Activated T-helper 1 cell treated with anti-CD3 and anti-CD28 coated beads, Interleukin-2, amount 50 U/mL, for 16 hours (primary cell): ENCODE measurements at regions not wholly inside any gene's neighbourhood (a gene's known extent, or its start where the extent isn't known, plus 50 kb on each side); places are given as distances from the start of the nearest gene placed in this dataset.
"Not testable (repeated sequence)": the region's sequence is repeated elsewhere in the genome, so short reads cannot be mapped to it uniquely, and the experiment has no call there.

Experiments used
- DNase-seq, 2 donors: peaks; one replicate each; pipeline ENCODE4 v3.0.0-alpha.2; 2020; ENCODE audit warnings: low read depth in 1 of 2, low spot score in 1 of 2

DNA sequence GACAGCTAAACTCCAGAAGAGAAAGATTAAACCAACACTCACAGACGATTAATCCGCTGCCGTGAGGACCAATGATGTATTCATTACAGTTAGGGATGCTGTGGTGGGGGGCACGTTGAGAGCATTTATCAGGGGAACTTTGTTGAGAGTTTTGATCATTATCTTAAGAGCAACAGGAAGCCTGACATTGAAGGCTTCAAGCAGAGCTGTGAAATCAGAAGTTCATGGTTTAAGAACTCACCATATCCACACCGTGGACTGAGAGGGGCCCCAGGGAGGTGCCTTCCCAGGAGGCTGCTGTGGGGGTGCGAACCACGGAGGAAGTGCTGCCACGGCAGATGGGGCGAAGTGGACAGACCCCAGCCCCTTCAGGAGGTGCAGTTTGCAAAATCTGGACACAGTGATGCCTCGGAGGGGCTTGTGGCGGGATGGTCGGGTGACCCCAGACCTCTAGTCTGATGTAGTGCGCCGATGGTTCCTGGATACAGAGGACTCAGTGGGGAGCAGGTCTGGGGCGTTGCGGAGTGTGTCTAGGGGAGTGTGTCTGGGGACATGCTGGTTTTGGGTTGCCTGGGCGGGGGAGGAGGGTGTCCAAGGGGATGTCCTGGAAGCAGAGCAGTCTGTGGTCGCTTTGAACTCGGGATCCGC is 73.0 kb downstream of the DIO3 start:
- no peak for DNase-seq

DNA sequence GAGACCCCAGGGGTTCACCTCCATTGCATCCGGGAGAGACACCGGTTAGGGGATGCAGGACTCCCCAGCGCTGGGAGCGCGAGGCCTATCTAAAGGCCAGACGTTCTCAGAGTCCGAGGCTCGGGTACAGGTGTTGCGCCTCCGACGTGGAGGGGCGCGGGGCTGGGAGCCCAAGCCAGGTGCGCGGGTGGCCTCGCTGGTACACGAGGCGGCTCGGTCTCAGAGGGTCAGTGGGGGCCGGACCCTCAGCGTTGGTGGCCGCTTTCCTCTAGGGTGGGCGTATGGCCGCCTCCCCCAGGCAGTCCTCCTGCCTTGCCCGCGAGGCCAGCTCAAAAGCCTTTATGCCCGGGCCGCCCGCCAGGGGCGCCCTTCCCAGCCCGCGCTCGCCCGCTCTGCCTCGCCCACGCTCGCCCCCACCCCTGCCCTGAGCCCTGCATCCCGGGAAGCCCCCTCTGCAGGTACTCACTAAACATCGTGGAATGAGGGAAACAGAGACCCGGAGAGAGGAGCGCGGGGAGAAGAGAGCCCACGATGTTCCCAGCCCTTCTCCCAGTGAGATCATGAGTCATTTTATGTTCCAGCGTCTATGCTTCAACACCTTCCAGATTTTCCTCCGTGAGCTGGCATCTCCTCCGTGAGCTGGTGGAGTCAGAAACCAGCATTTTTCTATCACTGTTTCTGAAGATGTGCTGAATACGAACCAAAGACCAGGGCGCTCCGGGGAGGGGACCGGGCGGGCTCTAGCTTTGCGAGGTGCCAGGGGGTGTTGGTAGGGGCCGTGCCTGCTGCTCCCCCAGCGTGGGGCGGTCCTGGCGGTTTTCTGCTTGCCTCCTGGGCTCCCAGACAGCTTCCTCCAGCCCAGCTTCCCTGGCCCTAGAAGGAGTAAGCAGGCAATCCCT is 73.8 kb downstream of the DIO3 start:
- no peak for DNase-seq

DNA sequence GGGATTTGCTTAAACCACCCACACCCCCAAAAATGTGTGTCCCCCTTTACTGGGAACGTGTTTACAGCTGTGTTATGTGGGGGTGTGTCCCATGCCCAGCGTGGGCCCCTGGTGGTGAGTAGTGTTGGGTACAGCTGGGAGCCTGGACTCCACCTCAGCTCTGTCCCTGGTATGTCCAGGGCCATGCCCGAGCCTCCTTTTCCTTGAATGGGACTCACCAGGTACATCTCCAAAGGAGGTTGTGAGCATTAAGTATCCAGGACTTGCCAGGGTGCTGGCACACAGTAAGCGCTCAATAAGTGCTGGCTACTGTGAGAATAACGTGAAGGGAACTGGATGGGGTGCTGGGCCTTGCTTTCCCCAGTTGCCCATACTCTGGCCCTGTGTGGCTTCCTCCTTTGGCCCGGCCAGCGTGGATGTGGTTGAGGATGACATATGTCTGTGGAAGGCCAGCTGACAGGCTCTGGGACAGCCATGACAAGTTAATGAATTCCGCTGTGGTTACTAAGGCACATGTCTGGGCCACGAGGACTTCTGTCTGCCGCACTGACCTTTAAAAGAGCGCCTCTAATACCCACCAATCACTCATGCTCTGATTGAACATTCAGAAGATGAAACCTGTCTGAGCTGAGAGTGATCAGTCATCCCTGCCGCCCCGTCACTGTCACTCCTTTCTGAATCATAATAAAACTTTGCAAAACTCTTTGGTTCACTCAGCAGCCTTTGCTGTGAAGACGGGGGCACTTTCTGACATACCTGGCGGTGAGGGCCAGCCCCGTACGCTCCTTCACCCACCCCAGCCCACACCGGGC is 74.7 kb downstream of the DIO3 start:
- no peak for DNase-seq

DNA sequence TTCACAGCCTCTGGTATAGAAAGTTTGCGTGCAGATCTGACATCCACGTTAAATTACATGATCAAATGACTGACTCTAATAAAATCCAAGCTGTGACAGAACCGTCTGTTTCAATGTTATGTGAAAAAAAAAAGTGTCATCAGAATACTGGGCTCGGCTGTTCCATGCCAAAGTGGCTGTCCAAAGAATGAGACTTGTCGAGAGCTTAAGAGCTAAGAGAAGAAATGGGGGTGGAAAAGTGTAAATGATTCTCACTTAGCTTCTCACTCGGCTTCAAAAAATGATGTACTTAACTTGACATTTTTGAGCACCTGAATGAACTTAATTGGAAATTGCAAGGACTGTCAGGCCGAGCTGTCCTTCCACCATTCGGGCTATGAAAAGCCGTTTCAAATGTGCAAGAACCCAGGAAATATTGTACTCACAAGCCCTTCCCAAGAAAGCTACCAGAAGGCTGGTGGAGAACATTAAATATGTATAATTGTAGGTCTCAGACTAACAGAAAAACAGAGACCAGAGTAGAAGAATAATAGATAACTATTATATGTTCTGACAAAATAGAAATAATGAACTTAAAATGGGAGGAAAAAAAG is 78.0 kb downstream of the DIO3 start:
- DNase-seq, result no peak

DNA sequence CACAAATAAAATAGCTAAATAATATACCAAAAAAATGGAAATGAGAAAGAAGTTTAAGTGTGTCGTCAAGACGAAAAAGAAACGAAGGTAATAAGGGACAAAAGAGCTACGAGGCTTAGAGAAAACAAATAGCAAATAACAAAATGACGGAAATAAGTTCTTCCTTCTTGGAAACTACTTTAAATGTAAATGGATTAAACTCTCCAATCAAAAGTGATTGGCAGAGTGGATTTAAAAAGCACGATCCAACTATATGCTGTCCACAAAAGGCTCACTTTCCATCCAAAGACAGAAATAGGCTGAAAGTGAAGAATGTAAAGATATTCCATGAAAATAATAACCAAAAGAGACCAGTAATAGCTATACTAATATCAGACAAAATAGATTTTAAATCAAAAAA is 82.4 kb downstream of the DIO3 start:
- DNase-seq, result no peak

DNA sequence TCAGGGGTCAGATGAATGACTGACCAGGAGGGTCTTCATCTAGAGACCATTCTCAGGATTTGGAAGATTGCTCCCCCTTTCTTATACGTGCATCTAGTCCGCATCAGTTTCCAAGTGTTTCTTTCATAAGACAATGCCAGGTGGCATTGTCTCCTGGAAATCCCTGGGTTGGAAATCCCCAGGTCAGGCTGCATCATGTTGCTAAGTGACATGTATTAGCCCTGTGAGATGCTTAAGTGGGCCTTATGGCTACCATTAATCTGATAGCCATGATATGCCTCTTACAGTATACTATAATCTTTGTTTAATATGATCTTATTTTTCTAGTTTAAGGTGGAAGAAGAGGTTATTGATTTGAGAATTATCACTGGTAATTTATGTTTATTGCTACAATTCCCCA is 92.8 kb downstream of the DIO3 start:
- no peak for DNase-seq

DNA sequence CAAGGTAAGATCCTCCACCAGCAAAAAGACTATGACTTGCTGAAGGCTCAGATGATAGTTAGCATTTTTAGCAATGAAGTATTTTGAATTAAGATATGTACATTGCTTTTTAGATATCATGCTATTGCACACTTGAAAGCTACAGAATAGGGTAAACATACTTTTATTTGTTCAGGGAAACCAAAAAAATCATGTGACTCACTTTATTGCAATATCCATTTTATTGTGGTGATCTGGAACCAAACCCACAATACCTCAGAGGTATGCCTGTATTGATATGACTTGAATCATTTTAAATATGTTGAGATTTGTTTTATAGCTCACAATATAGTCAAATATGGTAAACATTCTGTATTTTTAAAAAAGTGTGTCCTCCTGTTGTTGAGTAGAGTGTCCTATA is 96.1 kb downstream of the DIO3 start:
- DNase-seq, result no peak

DNA sequence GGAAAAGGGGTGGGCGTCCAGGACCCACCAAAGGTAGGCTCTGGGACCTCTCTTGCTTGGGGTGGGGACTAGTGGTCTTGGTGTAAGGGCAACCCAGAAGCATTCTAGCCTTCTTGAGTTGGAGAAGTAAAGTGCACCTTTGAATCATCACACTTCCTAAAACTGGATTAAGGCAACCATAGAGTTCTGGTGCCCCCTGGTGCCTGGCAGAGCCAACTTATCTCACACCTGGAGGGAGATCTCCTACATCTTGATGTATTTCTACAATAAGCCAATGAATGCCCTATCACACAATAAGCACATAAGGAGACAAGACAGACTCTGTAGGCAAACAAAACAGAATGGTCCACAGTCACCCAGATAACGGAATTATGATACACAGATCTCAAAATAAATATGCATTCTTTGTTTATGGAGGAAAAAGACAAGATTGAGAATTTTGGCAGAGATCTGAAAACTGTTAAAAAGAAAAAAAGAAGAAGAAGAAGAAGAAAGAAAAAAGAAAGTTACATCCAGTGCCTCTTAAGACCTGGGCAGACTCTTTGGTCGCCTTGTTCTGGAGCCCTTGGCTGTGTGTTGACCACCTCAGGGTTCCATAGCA is 95.9 kb upstream of the PPP2R5C start:
- DNase-seq, result no peak

DNA sequence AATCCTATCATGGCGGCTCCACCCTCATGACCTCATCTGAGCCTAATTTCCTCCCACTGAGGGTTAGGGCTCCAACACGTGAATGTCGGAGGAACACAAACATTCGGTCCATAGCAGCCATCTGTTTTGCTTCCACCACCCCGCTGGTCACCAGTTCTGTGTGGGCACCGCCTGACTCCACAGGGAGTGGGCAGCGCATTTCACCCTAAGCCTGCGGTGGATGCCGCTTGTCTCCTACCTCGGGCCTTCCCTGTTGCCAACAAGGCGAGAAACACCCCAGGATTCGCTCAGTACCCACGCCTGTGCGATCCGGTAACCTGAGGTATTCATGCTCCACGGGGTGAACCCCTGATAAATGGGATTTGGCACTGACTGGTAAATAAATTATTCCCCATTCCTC is 95.2 kb upstream of the PPP2R5C start:
- no peak for DNase-seq

DNA sequence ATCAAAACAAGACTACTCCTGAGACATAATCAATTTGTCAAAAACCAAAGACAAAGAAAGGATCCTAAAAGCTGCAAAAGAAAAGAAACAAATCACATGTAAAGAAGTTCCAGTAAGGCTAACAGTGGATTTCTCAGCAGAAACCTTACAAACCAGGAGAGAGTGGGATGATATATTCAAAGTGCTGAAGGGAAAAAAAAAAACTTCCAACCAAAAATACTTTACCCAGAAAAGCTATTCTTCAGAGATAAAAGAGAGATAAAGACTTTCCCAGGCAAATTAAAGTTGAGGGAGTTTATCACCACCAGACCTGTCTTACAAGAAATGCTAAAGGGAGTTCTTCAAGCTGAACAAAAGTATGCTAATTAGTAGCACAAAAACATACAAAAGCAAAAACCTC is 91.9 kb upstream of the PPP2R5C start:
- DNase-seq, result no peak

DNA sequence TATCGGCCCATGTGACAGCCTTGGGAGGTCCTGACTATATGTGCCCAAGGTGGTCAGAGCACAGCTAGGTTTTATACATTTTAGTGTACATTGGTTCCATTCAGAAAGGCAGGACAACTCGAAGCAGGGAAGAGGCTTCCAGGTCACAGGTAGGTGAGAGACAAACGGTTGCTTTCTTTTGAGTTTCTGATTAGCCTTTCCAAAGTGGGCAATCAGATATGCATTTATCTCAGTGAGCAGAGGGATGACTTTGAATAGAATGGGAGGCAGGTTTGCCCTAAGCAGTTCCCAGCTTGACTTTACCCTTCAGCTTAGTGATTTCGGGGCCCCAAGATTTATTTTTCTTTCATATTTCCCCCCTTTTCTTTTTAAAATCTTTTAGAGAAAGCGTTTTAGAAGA is 87.6 kb upstream of the PPP2R5C start:
- DNase-seq, result no peak

DNA sequence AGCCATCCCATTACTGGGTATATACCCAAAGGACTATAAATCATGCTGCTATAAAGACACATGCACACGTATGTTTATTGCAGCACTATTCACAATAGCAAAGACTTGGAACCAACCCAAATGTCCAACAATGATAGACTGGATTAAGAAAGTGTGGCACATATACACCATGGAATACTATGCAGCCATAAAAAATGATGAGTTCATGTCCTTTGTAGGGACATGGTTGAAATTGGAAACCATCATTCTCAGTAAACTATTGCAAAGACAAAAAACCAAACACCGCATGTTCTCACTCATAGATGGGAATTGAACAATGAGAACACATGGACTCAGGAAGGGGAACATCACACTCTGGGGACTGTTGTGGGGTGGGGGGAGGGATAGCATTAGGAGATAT is 85.7 kb upstream of the PPP2R5C start:
- not testable (repeated sequence) for DNase-seq

DNA sequence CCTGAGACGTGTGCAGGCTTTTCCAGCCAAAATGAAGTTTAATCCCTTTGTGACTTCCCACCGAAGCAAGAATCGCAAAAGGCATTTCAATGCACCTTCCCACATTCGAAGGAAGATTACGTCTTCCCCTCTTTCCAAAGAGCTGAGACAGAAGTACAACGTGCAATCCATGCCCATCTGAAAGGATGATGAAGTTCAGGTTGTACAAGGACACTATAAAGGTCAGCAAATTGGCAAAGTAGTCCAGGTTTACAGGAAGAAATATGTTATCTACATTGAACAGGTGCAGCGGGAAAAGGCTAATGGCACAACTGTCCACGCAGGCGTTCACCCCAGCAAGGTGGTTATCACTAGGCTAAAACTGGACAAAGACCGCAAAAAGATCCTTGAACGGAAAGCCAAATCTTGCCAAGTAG is 83.6 kb upstream of the PPP2R5C start:
- not testable (repeated sequence) for DNase-seq

DNA sequence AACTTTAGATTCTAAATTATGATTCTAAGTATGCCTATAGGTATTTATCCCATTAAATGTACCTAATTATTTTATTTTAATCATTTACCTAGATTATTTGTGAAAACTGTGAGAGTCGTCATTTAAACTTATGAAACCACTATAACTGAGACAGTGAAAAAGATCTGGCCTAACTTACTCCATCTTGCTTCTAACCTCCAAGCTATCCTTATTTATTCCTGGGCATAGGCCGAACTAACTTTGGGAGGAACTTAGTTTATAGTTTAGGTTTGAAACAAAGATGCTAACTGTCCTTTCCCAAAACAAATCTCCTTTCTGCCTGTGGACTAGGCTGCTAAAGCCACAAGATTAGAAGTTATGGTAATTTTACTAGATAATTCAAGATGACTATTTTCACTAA is 79.7 kb upstream of the PPP2R5C start:
- DNase-seq, result no peak

DNA sequence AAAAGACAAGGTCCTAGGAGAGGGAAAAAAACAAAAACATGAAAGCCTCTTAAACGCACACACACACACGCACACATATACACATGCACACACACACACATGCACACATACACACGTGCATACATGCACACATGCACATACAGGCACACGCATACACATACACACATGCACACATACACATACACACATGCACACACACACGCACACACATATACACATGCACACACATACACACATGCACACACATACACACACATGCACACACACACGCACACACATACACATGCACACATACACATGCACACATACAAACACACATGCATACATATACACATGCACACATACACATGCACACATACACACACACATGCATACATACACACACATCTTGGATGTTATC is 78.1 kb upstream of the PPP2R5C start:
- no peak for DNase-seq

DNA sequence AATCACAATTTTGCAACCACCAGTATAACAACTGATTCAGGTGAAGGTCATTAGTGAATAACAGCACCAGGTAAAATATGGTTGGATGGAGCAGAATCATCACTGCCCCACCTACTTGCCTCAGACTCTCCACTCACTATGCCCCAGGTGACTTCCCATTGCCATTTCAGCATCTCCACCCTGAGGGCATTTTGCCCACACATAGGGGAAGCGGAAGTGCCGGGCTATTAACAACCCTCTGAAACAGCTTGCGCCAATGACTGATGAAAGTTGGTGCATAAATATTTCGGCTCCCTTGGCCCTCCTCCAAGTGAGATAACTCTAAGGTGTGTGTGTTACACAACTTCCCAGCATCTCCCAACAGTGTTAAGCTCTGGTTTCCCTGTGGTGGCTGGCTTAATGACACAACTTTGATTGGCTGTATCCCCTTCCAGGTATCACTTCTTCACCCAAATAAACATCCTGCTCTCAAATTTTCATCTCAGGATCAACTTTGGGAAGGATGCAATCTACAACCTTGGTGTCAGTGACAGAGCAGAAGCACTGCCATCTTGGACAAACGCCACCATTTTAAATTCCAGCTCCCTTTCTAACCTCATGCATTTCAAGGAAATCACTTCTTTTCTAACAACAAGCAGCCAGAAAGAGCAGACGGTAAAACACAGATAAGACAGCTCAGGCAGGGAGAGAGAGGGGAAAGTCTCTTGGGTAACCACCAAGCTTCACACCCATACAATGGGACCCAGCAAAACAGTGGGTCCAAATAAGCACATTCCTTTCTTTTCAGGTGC is 73.6 kb upstream of the PPP2R5C start:
- DNase-seq, result no peak

DNA sequence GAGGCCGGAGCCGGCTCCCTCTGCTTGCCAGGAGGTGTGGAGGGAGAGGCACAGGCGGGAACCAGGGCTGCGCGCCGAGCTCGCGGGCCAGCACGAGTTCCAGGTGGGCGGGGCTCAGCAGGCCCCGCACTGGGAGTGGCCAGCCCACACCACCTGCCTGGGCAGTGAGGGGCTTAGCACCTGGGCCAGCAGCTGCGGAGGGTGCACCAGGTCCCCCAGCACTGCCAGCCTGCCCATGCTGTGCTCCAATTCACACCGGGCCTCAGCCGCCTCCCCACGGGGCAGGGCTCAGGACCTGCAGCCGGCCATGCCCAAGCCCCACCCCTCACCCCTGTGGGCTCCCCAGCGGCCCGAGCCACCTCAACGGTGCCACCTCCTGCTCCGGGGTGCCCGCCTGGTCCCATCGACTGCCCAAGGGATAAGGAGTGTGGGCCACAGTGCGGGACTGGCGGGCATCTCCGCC is 72.4 kb upstream of the PPP2R5C start:
- no peak for DNase-seq

DNA sequence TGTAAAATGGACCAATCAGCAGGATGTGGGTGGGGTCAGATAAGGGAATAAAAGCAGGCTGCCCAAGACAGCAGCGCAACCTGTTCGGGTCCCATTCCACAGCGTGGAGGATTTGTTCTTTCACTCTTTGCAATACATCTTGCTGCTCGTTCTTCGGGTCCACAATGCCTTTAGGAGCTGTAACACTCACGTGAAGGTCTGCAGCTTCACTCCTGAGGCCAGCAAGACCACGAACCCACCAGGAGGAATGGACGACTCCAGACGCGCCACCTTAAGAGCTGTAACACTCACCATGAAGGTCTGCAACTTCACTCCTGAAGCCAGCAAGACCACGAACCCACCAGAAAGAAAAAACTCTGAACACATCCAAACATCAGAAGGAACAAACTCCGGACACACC is 71.5 kb upstream of the PPP2R5C start:
- DNase-seq, result not testable (repeated sequence)

DNA sequence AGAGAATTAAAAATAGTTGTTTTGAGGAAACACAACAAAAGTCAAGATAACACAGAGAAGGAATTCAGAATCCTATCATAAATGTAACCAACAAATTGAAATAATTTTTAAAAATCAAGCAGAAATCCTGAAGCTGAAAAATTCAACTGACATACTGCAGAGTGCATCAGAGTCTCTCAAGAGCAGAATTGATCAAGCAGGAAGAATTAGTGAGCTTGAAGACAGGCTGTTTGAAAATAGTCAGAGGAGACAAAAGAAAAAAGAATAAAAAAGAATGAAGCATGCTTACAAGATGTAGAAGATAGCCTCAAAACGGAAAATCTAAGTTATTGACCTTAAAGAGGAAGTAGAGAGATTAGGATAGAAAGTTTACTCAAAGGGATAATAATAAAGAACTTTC is 65.8 kb upstream of the PPP2R5C start:
- no peak for DNase-seq

DNA sequence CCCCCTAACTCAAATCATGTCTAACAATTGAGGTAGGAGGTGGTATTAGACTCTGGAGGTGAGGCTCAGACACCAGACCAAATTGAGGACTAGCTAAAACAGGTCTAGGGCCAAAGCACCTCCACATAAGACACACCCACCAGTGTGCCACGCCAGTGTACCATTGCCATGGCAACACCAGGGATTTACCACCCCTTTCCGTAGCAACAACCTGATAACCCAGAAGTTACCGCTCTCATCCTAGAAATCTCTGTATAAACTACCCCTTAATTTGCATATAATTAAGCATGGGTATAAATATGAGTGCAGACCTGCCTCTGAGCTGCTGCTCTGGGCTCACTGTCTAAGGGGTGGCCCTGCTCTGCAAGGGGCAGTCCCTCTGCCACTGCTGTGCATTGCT is 57.4 kb upstream of the PPP2R5C start:
- no peak for DNase-seq
